ENCODE measurements at regions not wholly inside any gene's neighbourhood (a gene's known extent, or its start where the extent isn't known, plus 50 kb on each side); places are given as distances from the start of the nearest gene placed in this dataset.

GRCh38 chr5:130992621-130993020 lies 172.4 kb downstream of the HINT1 start:
- Histone ChIP-seq H3K4me3 (no peak overlapping the region), H3K27ac (ENCODE audit: control insufficient read depth, insufficient read depth) (no peak overlapping the region), H3K79me2 (ENCODE audit: control insufficient read depth, insufficient read depth, low read length) (no peaks in the 10 kb centered on the region), H3K27me3 (replicated peaks in 1 of 2; ENCODE audit: control insufficient read depth in 2 of 2, insufficient read depth in 2 of 2, low read length in 1 of 2) (no peaks in the 10 kb centered on the region), H3K4me2 (ENCODE audit: control insufficient read depth, insufficient read depth) (no peak overlapping the region), H3K9ac (ENCODE audit: control insufficient read depth, insufficient read depth, low read length) (no peak overlapping the region), H3K4me1 (ENCODE audit: control insufficient read depth, insufficient read depth, low read length) (no peaks in the 10 kb centered on the region), H3K9me3 (replicated peaks; ENCODE audit: control insufficient read depth, insufficient read depth, low read length) (no peaks in the 10 kb centered on the region), H3K36me3 (ENCODE audit: control insufficient read depth in 2 of 2, insufficient read depth in 2 of 2, low read length in 1 of 2) (no peaks in the 10 kb centered on the region), H2AFZ (ENCODE audit: control insufficient read depth, low read depth, low read length) (no peak overlapping the region), H4K20me1 (ENCODE audit: control insufficient read depth, insufficient read depth) (no peaks in the 10 kb centered on the region; the same call in 1 of the 2 replicates)
- in situ Hi-C loops (cut with MboI): no loop called here
- no peak for ATAC-seq
- no TSS peak for BruUV-seq (replicated peaks)
- ChIA-PET SMC1A (ENCODE audit: uncharacterized antibody, unreplicated experiment) (no interaction called here), RAD21 (ENCODE audit: unreplicated experiment) (no interaction called here), POLR2A (interaction anchor here (0.5 kb wide), 1 partner anchor 22 kb away, joined by 3 read pairs; no protein-coding TSS in a partner anchor), CTCF (no interaction called here)
- no peak for DNase-seq (ENCODE audit: low read depth, low spot score)
- intact Hi-C loops (cut with micrococcal nuclease; ENCODE audit: unreplicated experiment): no loop called here
- WGBS (ENCODE audit: insufficient coverage, insufficient replicate concordance, low lambda C conversion rate, missing lambda C conversion rate): 0% methylated on average over 1 of the region's 1 CpG
- TF ChIP-seq, protein P1, sequence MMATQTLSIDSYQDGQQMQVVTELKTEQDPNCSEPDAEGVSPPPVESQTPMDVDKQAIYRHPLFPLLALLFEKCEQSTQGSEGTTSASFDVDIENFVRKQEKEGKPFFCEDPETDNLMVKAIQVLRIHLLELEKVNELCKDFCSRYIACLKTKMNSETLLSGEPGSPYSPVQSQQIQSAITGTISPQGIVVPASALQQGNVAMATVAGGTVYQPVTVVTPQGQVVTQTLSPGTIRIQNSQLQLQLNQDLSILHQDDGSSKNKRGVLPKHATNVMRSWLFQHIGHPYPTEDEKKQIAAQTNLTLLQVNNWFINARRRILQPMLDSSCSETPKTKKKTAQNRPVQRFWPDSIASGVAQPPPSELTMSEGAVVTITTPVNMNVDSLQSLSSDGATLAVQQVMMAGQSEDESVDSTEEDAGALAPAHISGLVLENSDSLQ (IDR thresholded peaks at IDR 0.05): no peak
- TF ChIP-seq GABPA (IDR thresholded peaks at IDR 0.05; ENCODE audit: low read depth) (no peak), MXI1 (IDR thresholded peaks at IDR 0.05; ENCODE audit: low read depth, low read length) (no peak), ZNF622 (IDR thresholded peaks at IDR 0.05) (no peak), RBBP5 (conservative IDR thresholded peaks at IDR 0.05) (no peak), ZNF274 (IDR thresholded peaks at IDR 0.05; ENCODE audit: insufficient read depth, insufficient read length) (no peak), USF2 (IDR thresholded peaks at IDR 0.05; ENCODE audit: borderline replicate concordance, low read depth, low read length) (no peak), SREBF1 (IDR thresholded peaks at IDR 0.05; ENCODE audit: low read length) (no peak)
- TF ChIP-seq, protein P2, sequence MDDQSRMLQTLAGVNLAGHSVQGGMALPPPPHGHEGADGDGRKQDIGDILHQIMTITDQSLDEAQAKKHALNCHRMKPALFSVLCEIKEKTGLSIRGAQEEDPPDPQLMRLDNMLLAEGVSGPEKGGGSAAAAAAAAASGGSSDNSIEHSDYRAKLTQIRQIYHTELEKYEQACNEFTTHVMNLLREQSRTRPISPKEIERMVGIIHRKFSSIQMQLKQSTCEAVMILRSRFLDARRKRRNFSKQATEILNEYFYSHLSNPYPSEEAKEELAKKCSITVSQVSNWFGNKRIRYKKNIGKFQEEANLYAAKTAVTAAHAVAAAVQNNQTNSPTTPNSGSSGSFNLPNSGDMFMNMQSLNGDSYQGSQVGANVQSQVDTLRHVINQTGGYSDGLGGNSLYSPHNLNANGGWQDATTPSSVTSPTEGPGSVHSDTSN (IDR thresholded peaks at IDR 0.05; ENCODE audit: insufficient replicate concordance, low read depth, low read length): no peak
- FAIRE-seq: no peak
